SK-N-MC (cell line): ENCODE measurements at regions not wholly inside any gene's neighbourhood (a gene's known extent, or its start where the extent isn't known, plus 50 kb on each side); places are given as distances from the start of the nearest gene placed in this dataset.

Experiments used
- EZH2 ChIP-seq: fragments of 200-600 bp; sonication (generic); IDR thresholded peaks from one replicate; pipeline ENCODE4 v1.6.1; 2017; ENCODE audit warnings: antibody characterized with exemption
- FOXP2 ChIP-seq: optimal IDR thresholded peaks from 2 replicates; pipeline ENCODE3; 2011; ENCODE audit warnings: mild to moderate bottlenecking, moderate library complexity; ENCODE audit not compliant: insufficient read depth; ENCODE audit errors: extremely low read length, control extremely low read depth
- POLR2AphosphoS5 ChIP-seq: IDR thresholded peaks from 2 replicates; pipeline ENCODE4 v1.6.1; 2012; ENCODE audit warnings: mild to moderate bottlenecking, low read depth, low read length, borderline replicate concordance

DNA sequence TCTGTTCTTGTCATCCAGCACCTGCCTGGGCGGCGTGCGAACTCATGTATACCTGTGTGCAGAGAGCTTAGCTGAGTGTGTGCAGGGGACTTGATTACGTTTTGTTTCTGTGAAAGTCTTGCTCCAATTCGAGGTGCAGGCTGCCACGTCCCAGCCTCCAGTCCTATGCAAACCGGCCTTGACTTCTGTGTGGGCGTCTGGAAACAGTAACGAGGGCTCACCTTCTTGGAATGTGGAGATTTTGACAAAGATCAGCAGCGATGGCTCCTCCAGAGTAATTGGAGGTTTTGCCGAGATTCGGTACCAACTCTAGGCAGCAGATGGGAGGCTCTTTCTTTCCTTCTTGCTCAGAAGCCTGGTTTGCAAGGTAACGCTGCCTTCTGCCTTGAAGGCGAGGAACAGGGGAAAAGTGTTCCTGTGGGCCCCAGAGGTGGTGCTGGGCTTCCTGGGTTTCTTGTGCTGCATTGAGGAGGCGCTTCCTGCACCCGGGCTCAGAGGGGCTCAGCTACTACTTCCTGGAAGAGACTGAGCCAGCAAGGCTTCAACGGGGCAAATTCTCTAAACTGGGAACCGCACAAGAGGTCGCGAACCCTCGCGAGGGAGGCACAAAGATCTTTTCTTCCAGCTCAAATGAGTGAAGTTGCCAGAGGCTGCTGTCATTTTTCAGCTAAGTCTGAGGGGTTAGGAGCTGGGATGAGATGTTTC lies 249.0 kb downstream of the AACS start:
- TF ChIP-seq POLR2AphosphoS5 (no peak), EZH2 (no peak), FOXP2 (no peak)
